Stimulated activated naive CD8-positive, alpha-beta T cell treated with anti-CD3 and anti-CD28 coated beads, Interleukin-15, Interleukin-2, amounts not matched to agents 100 U/mL and 50 U/mL, for 24 hours (primary cell): ENCODE measurements at regions not wholly inside any gene's neighbourhood (a gene's known extent, or its start where the extent isn't known, plus 50 kb on each side); places are given as distances from the start of the nearest gene placed in this dataset.

ENCODE experiments used
- ATAC-seq: fragments of 150-1000 bp; cut with Tn5 transposase; one replicate; pipeline ENCODE4 v1.10.0; 2021
- DNase-seq: peaks from one replicate; pipeline ENCODE4 v3.0.0; 2021

- DNase-seq (no peak), ATAC-seq (no peak)
These were observed 148.1 kb downstream of the BBOX1 start for GRCh38 chr11:27188696-27189095.

- DNase-seq (no peak), ATAC-seq (no peak)
These were observed 147.4 kb downstream of the BBOX1 start for GRCh38 chr11:27187848-27188621.

GRCh38 chr11:27187075-27187847 is 146.6 kb downstream of the BBOX1 start:
- no peak for ATAC-seq
- no peak for DNase-seq

GRCh38 chr11:27186580-27186979 is 146.0 kb downstream of the BBOX1 start:
- no peak for DNase-seq
- no peak for ATAC-seq

GRCh38 chr11:27184458-27185312 is 144.1 kb downstream of the BBOX1 start:
- ATAC-seq: no peak
- DNase-seq: no peak

GRCh38 chr11:27183672-27184457 is 143.2 kb downstream of the BBOX1 start:
- DNase-seq: peak; percentile 29
- no peak for ATAC-seq

GRCh38 chr11:27179334-27179733 is 138.7 kb downstream of the BBOX1 start:
- ATAC-seq: no peak
- DNase-seq: no peak

- no peak for ATAC-seq
- no peak for DNase-seq
These were observed 138.2 kb downstream of the BBOX1 start for GRCh38 chr11:27178859-27179258.
